HCT116 (cell line): ENCODE measurements at regions not wholly inside any gene's neighbourhood (a gene's known extent, or its start where the extent isn't known, plus 50 kb on each side); places are given as distances from the start of the nearest gene placed in this dataset.

ENCODE experiments used
- ATAC-seq: fragments of 200-7000 bp; cut with Tn5 transposase; 2 replicates; pipeline ENCODE4 v1.9.1; 2020; ENCODE audit warnings: mild to moderate bottlenecking, moderate library complexity
- BruUV-seq: library from RNA; stranded (reverse); fragments of 400-500 nt; replicated peaks from 2 replicates; lab custom pipeline; 2021; lab: Mats Ljungman, UMichigan
- CTCF ChIA-PET: fragments of 300-600 bp; sonication (Branson Sonifier 250); formaldehyde crosslinking; loops from one replicate; lab custom pipeline; 2021; ENCODE audit warnings: antibody characterized with exemption; lab: Charles Lee
- POLR2A ChIA-PET: fragments of 300-600, 350-600 bp; sonication (Branson Sonifier 250); formaldehyde crosslinking; loops from one replicate; lab custom pipeline; 2021; ENCODE audit warnings: antibody characterized with exemption; lab: Charles Lee
- RAD21 ChIA-PET, 2 experiments: fragments of 300-600 bp; sonication (Branson Sonifier 250); formaldehyde crosslinking; loops; one replicate each; lab custom pipeline; 2023; ENCODE audit warnings: low total read pairs in 2 of 2; ENCODE audit not compliant: uncharacterized antibody in 2 of 2, unreplicated experiment in 2 of 2, low non-redundant PET in 1 of 2; lab: Charles Lee
- DNase-seq: peaks from one replicate; pipeline ENCODE4 v3.0.0-alpha.2; 2010; ENCODE audit warnings: low read depth, low spot score
- H2AFZ ChIP-seq: fragments of 200-600 bp; shearing (Covaris generic), sonication (generic); 2 replicates; pipeline ENCODE4 v1.6.1; 2017; ENCODE audit warnings: low read depth, mixed run types, mixed read lengths, antibody characterized with exemption, low read length; ENCODE audit not compliant: poor library complexity, severe bottlenecking
- H3K27ac ChIP-seq: 2 replicates; pipeline ENCODE4 v1.5.1; 2012; ENCODE audit warnings: low read depth, low read length
- H3K27me3 ChIP-seq: fragments of 200-600 bp; sonication (generic); 2 replicates; pipeline ENCODE4 v1.6.1; 2016; ENCODE audit warnings: mixed run types, low read length, mixed read lengths; ENCODE audit not compliant: insufficient read depth
- H3K36me3 ChIP-seq, 2 experiments: fragments of 200-500 bp in 1 of 2; fragments of 200-600 bp in 1 of 2; sonication (Bioruptor generic) in 1 of 2; sonication (generic) in 1 of 2; 2 replicates each; pipeline versions ENCODE4 v1.5.1 to v1.6.1; 2014 to 2016; ENCODE audit warnings: low read length in 2 of 2, inconsistent platforms in 1 of 2, mixed read lengths in 1 of 2, mixed run types in 1 of 2; ENCODE audit not compliant: insufficient read depth in 2 of 2, control insufficient read depth in 1 of 2
- H3K4me1 ChIP-seq, 2 experiments: fragments of 200-600 bp in 1 of 2; sonication (generic) in 1 of 2; 2 replicates each; pipeline versions ENCODE4 v1.5.1 to v1.6.1; 2012 to 2017; ENCODE audit warnings: low read length in 2 of 2, inconsistent platforms in 1 of 2, mild to moderate bottlenecking in 1 of 2, mixed read lengths in 1 of 2, mixed run types in 1 of 2, moderate library complexity in 1 of 2; ENCODE audit not compliant: insufficient read depth in 2 of 2, control insufficient read depth in 1 of 2
- H3K4me2 ChIP-seq: fragments of 200-600 bp; sonication (generic); 2 replicates; pipeline ENCODE4 v1.6.1; 2017; ENCODE audit warnings: mixed run types, low read length, mixed read lengths
- H3K4me3 ChIP-seq, 2 experiments: fragments of 200-600 bp in 1 of 2; sonication (generic) in 1 of 2; replicated peaks in 1 of 2; 2 replicates each; pipeline ENCODE4 v1.5.1; 2011 to 2016; ENCODE audit warnings: low read length in 2 of 2, control low read depth in 1 of 2, low read depth in 1 of 2, mild to moderate bottlenecking in 1 of 2, mixed read lengths in 1 of 2, mixed run types in 1 of 2
- H3K79me2 ChIP-seq: fragments of 200-600 bp; sonication (generic); 2 replicates; pipeline ENCODE4 v1.6.1; 2017; ENCODE audit warnings: mild to moderate bottlenecking, mixed run types, low read length, moderate library complexity, mixed read lengths; ENCODE audit not compliant: insufficient read depth
- H3K9ac ChIP-seq: fragments of 200-600 bp; sonication (generic); 2 replicates; pipeline ENCODE4 v1.6.1; 2016; ENCODE audit warnings: low read length, mixed read lengths
- H3K9me2 ChIP-seq: fragments of 200-600 bp; sonication (generic), shearing (Covaris generic); 2 replicates; pipeline ENCODE4 v1.6.1; 2017; ENCODE audit warnings: mixed run types, mild to moderate bottlenecking, moderate library complexity; ENCODE audit not compliant: insufficient read depth
- H3K9me3 ChIP-seq, 2 experiments: fragments of 200-500 bp in 1 of 2; fragments of 200-600 bp in 1 of 2; sonication (Bioruptor generic) in 1 of 2; sonication (generic) in 1 of 2; 2 replicates each; pipeline ENCODE4 v1.6.1; 2014 to 2017; ENCODE audit warnings: low read length in 2 of 2, mixed read lengths in 2 of 2, inconsistent platforms in 1 of 2, low read depth in 1 of 2, mild to moderate bottlenecking in 1 of 2, mixed run types in 1 of 2, moderate library complexity in 1 of 2; ENCODE audit not compliant: control insufficient read depth in 1 of 2, insufficient read depth in 1 of 2
- H4K20me1 ChIP-seq: fragments of 200-600 bp; sonication (generic), shearing (Covaris generic); 2 replicates; pipeline ENCODE4 v1.6.1; 2017; ENCODE audit warnings: mixed run types, mild to moderate bottlenecking, moderate library complexity; ENCODE audit not compliant: insufficient read depth
- CEBPB ChIP-seq: IDR thresholded peaks from 2 replicates; pipeline ENCODE4 v1.6.1; 2012; ENCODE audit warnings: low read depth
- ELF1 ChIP-seq: IDR thresholded peaks from 2 replicates; pipeline ENCODE4 v1.6.1; 2012; ENCODE audit warnings: low read depth, borderline replicate concordance
- EZH2 ChIP-seq: fragments of 200-600 bp; sonication (generic); IDR thresholded peaks from 2 replicates; pipeline ENCODE4 v1.6.1; 2017; ENCODE audit warnings: antibody characterized with exemption, mixed run types
- FOSL1 ChIP-seq: IDR thresholded peaks from 2 replicates; pipeline ENCODE4 v1.6.1; 2012; ENCODE audit warnings: low read depth
- RAD21 ChIP-seq: IDR thresholded peaks from 2 replicates; pipeline ENCODE4 v1.6.1; 2012; ENCODE audit warnings: low read depth, mild to moderate bottlenecking
- SRF ChIP-seq: IDR thresholded peaks from 2 replicates; pipeline ENCODE4 v1.6.1; 2012; ENCODE audit warnings: low read depth
- YY1 ChIP-seq: IDR thresholded peaks from 2 replicates; pipeline ENCODE4 v1.6.1; 2011; ENCODE audit warnings: low read length, low read depth, moderate library complexity, mild to moderate bottlenecking; ENCODE audit not compliant: insufficient replicate concordance; ENCODE audit errors: extremely low read depth
- intact Hi-C: fragments of 100-400 bp; cut with micrococcal nuclease; formaldehyde crosslinking; loops from 2 replicates; pipeline ENCODE4 v1.10.0; 2022
- TF ChIP-seq, protein P1 (sequence below): IDR thresholded peaks from 2 replicates; pipeline ENCODE4 v1.6.1; 2012; ENCODE audit warnings: low read depth

DNA sequence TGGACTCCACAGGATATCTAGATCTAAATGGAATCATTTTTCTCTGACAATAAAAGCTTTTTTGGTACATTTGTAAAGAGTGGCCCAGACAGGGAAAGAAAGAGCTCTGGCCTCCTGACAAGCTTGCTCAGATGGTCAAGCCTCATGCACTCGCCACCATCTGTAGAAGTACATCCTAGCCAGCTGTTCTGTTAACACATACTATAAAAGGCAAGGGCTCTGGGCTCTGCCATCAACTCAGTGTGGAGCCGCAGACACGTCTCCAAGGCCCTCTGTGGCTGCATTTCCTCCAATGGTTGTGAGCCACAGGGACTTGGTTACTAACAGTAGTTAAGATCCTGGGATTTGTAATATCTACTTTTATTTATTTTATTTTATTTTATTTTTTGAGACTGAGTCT lies 70.8 kb upstream of the KDM7A start:
- no peak for TF ChIP-seq EZH2
- TF ChIP-seq, protein P1, sequence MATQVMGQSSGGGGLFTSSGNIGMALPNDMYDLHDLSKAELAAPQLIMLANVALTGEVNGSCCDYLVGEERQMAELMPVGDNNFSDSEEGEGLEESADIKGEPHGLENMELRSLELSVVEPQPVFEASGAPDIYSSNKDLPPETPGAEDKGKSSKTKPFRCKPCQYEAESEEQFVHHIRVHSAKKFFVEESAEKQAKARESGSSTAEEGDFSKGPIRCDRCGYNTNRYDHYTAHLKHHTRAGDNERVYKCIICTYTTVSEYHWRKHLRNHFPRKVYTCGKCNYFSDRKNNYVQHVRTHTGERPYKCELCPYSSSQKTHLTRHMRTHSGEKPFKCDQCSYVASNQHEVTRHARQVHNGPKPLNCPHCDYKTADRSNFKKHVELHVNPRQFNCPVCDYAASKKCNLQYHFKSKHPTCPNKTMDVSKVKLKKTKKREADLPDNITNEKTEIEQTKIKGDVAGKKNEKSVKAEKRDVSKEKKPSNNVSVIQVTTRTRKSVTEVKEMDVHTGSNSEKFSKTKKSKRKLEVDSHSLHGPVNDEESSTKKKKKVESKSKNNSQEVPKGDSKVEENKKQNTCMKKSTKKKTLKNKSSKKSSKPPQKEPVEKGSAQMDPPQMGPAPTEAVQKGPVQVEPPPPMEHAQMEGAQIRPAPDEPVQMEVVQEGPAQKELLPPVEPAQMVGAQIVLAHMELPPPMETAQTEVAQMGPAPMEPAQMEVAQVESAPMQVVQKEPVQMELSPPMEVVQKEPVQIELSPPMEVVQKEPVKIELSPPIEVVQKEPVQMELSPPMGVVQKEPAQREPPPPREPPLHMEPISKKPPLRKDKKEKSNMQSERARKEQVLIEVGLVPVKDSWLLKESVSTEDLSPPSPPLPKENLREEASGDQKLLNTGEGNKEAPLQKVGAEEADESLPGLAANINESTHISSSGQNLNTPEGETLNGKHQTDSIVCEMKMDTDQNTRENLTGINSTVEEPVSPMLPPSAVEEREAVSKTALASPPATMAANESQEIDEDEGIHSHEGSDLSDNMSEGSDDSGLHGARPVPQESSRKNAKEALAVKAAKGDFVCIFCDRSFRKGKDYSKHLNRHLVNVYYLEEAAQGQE = no peak
- TF ChIP-seq ELF1 = no peak
- TF ChIP-seq FOSL1 = no peak
- no peak for TF ChIP-seq CEBPB
- no peak for TF ChIP-seq YY1
- TF ChIP-seq SRF = no peak
- Histone ChIP-seq H4K20me1 (no peaks in the 10 kb centered on the region), H2AFZ (no peak overlapping the region), H3K4me1 (peaks cover 0 to 6% of the 10 kb centered on the region in 2 experiments; a peak in 1 of 4 replicates), H3K27me3 (no peaks in the 10 kb centered on the region), H3K9me2 (no peaks in the 10 kb centered on the region), H3K9ac (no peak overlapping the region), H3K36me3 (no peaks in the 10 kb centered on the region), H3K27ac (no peak overlapping the region), H3K79me2 (no peaks in the 10 kb centered on the region), H3K9me3 (no peaks in the 10 kb centered on the region), H3K4me2 (no peak overlapping the region), H3K4me3 (no peak overlapping the region)
- BruUV-seq = no TSS peak
- ChIA-PET POLR2A (no interaction called here), RAD21 (no interaction called here), CTCF (no interaction called here)
- no peak for DNase-seq
- no peak for ATAC-seq
- intact Hi-C loops = no loop called here

DNA sequence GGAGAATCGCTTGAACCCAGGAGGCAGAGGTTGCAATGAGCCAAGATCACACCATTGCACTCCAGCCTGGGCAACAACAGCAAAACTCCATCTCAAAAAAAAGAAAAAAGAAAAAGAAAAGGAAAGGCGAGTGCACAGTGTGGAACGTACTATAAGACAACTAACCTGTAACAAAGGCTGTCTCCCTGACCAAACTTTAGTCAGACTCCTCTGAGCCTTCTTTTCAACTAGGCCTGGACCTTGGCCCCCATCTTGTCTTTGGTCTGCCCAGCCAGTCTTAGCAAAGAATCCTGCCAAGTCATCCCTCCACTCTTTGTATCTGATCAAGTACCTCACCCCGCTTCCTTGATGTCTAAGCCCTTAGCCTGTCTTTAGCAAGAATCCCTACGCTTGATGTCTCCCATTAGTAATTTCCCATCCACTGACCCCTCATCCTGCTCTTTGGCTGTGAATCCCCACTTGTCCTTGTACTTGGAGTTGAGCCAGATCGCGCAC lies 68.9 kb upstream of the KDM7A start:
- no peak overlapping the region for H3K9ac ChIP-seq
- no peaks in the 10 kb centered on the region for H3K27me3 ChIP-seq
- H2AFZ ChIP-seq = no peak overlapping the region
- ChIA-PET RAD21 (no interaction called here), POLR2A (no interaction called here)
- intact Hi-C loops = no loop called here
- no peaks in the 10 kb centered on the region for H3K9me3 ChIP-seq
- ATAC-seq (no peak), DNase-seq (no peak)
- no TSS peak for BruUV-seq
- no peaks in the 10 kb centered on the region for H4K20me1 ChIP-seq
- peaks cover 0 to 1% of the 10 kb centered on the region in 2 experiments; a peak in 1 of 4 replicates for H3K4me1 ChIP-seq
- H3K79me2 ChIP-seq = no peaks in the 10 kb centered on the region
- no peak overlapping the region for H3K27ac ChIP-seq
- H3K4me2 ChIP-seq = no peak overlapping the region
- H3K36me3 ChIP-seq = no peaks in the 10 kb centered on the region
- H3K4me3 ChIP-seq = no peak overlapping the region
- no peaks in the 10 kb centered on the region for H3K9me2 ChIP-seq
- no peak for TF ChIP-seq YY1
- no peak for TF ChIP-seq RAD21
- TF ChIP-seq, all 23 proteins: peak for 0
- CTCF ChIA-PET = no interaction called here
